Ureter (tissue), 1 donor: ENCODE measurements at regions not wholly inside any gene's neighbourhood (a gene's known extent, or its start where the extent isn't known, plus 50 kb on each side); places are given as distances from the start of the nearest gene placed in this dataset.

ENCODE experiments used
- DNase-seq: peaks from one replicate; pipeline ENCODE4 v3.0.0-alpha.2; 2020; ENCODE audit warnings: low spot score
- donor health status: DM: yes; HTN: yes; CAD: no.

- DNase-seq = no peak
Observed at GRCh38 chr2:7812231-7812995, 869.4 kb upstream of the ID2 start.

DNA sequence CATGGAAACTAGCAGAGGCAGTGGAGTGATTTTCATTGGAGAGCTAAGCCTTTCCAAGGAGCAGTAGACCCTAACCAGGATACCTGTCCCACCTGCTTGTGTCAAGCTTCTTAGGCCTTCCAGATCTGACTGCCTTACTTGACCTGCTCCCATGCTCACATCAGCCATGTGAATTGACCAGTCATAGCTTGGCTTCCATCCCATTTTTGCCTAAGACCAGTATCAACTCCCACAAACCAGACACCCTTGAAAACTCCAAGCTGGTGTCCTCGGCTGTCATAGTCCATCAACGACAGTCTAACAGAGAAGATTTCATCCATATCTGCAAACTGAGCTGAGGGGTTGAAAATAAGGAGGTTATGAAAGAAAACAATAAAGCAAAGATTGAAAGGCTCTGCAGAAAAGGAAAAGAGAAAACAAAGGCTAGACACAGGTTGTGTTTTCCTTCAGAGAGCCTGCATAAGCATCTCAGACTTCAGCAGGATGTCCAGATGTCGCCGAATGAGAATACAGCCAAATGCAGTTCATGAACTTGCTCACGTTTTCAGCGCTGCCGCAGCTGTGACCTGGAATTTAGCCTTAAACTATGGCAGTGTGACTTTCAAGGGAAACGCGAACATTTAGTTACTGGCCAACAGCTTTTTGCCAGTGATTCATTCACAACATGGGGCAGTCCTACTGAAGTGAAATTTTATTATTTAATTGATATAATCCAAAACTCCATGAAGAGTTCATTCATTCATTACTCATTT lies 868.1 kb upstream of the ID2 start:
- no peak for DNase-seq

GRCh38 chr2:7815726-7816125 lies 866.1 kb upstream of the ID2 start:
- no peak for DNase-seq

- DNase-seq = no peak
Observed at GRCh38 chr2:7816233-7816632, 865.6 kb upstream of the ID2 start.

DNA sequence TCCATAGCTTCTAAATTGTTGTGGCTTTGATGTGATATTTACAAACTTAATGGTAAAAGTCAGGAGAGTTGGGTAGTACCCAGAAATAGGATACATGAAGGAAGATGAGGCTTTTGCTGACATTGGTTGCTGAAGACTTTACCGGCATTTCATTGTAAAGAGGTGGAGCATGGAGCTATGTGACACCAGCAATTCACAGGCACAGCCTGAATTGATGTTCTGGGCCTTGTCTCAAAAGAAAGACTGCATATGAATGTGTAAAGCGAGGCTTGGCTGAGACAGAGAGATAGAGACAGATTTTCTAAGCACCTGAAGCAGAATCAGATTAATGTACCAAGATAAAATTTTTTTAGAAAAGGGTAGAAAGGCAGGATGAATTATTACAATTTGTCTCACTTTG lies 864.9 kb upstream of the ID2 start:
- DNase-seq = no peak

- DNase-seq = no peak
Observed at GRCh38 chr2:7819316-7819715, 862.5 kb upstream of the ID2 start.

- no peak for DNase-seq
Observed at GRCh38 chr2:7819850-7820249, 862.0 kb upstream of the ID2 start.

- no peak for DNase-seq
Observed at GRCh38 chr2:7824211-7824610, 857.6 kb upstream of the ID2 start.

DNA sequence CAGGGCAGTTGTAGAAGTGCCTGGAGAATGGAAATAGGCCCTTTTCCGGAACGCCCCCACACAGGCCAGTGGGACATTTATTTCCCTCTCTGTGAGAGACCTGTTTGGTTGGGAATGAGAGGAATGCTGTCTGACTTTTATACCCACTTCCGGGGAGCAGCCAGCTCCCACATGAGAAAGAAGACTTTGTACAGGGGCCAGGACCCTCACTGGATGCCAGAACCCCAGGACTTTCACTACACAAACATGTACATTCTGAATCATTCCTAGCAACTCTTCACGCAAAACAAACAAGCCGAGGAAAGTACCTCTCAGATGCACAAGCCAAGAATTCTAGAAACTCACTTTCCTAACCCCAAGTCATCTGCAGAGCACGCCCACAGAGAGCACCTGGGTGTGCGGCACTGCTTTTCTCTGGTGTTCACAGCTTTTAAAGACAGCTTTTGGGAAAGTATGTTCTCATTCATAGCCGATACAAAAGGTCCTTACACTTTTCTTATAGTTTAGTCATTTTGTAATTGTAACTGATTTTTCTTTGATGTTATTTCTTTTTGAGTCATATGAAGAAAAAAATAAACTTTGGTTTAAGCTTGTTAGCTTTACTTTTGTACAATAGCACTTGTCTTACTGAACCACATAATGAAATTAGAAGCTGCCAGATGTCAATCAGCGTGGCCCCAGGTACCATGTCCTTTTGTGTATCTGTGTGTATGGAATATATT lies 856.1 kb upstream of the ID2 start:
- DNase-seq = no peak

DNA sequence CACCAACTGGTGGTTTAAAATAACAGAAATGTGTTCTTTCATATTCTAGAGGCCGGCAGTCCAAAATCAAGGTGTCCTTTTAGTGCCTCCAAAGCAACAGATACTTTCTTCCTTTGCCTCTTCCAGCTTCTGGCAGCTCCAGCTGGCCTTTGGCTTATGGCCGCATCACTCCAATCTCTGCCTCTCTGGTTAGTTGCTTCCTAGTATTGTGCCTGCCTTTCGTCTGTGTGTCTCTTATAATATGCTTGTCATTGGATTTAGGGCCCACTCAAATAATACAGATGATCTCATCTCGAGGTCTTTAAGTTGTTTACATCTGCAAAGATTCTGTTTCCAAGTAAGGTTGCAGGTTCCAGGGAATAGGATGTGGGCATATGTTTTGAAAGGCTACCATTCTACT lies 855.2 kb upstream of the ID2 start:
- DNase-seq = no peak

GRCh38 chr2:7829241-7829640 lies 852.6 kb upstream of the ID2 start:
- no peak for DNase-seq

DNA sequence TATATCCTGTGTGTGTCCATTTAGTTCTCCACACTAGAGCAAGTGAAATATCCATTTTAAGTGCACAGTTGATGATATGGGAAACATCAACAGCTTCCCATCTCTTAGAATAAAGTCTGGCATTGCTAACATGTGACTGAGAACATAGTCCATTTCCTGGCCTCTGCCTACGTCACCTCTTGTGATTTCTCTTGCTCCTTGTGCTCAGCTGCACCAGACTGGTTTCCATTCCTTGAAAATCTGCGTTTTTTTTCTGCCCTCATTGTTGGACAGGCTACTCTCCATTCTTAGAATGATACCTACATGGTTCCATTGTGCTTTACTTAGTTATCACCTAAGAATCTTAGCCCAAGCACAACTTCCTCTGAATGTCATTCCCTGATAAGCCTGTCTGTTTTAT lies 851.2 kb upstream of the ID2 start:
- no peak for DNase-seq

DNA sequence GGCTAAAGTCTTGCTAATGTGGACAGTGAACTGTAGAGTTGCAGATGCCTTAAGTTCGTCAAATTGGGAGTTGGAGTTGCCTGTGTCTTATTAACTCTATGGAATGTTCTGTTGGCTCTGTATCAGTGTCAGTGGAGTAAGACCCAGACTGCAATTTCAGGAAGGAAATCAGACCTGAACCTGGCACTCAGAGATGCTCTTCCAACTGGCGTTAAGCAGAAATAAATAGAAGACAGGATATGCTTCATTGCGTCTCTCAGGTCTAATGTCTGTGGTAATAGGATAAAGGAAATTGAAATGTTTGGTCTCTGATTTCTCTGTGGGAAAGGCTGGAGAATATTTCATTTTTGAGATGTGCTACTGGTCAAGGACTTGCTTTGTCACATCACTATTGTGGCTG lies 846.7 kb upstream of the ID2 start:
- no peak for DNase-seq

DNA sequence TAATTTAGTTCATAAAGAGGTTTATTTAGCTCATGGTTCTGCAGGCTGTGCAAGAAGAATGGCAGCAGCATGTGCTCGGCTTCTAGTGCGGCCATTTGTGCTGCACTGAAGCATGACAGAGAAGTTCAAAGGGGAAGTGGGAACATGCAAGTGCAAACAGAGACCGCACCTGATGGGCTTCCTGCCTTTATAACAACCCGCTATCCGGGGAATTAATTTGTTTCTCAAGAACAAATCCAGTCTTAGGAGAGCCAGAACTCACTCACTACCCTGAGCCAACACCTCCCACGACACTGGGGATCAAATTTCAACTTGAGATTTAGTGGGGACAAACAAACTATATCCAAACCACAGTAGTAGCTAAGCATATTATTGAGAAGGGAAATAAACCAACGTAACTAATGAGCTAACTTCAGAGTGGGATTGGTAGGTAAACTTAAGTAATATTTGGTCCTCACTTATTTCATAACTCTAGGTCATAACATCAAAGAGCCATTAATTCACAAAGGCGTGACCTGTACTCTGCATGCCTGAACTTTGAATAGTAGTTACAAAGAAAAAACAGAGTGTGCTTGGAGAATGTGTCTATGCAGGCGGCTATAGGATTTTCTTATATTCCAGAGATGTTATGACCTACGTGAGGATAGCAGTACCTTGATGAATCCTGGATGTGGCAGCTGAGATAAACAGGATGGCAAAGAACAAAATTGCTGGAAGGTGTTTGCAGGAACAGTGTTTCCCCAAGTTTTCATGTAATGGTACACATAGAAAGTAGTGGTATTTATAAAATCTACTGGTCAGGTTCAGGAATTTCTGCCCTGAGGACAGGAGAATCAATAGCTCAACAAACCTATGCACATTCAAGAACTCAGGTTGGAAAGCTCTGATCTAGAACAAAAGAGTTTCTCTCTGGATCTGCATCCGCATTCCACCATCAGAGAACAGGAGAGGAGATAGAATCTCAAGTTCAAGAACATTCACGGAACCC lies 845.9 kb upstream of the ID2 start:
- no peak for DNase-seq

DNA sequence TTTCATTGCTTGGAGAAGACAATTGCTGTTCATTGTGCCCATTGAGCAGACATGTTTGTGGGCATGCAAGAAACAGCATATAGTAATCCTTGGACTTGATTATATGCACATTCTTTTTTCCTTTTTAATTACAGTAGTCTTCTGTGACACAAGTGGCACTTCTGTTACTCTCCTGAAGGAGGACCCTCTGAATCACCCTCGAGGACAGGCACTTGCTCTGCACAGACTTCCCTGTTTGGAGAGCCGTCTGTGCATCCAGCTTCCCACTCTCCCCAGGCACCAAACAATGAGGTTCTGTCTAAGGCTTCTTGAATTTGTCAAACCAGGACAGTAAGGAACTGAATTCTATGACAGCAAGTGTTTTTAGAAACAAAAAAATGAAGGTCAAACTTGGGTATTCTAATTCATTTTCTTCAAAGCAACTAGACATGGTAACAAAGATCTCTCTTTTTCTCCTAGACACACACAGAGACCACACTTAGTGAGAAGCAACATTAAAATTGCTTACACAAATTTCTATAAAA lies 844.6 kb upstream of the ID2 start:
- DNase-seq = no peak

DNA sequence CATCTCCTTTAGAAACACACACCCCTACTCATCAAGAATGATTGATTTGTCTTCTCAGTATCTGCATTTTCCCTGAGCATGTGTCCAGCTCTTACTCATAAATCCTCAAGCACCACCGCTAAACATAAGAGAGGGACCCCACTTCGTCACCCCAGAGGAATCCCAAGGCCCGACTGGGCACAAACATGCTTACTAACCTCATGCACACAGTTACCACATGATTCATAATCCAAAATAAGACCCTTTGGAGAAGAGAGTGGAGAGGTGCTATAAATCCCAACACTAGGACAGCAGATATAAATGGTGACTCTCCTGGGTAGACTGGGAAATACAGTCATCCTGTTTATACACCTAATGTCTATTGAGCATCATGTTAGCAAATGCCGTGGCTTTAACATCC lies 843.2 kb upstream of the ID2 start:
- no peak for DNase-seq

DNA sequence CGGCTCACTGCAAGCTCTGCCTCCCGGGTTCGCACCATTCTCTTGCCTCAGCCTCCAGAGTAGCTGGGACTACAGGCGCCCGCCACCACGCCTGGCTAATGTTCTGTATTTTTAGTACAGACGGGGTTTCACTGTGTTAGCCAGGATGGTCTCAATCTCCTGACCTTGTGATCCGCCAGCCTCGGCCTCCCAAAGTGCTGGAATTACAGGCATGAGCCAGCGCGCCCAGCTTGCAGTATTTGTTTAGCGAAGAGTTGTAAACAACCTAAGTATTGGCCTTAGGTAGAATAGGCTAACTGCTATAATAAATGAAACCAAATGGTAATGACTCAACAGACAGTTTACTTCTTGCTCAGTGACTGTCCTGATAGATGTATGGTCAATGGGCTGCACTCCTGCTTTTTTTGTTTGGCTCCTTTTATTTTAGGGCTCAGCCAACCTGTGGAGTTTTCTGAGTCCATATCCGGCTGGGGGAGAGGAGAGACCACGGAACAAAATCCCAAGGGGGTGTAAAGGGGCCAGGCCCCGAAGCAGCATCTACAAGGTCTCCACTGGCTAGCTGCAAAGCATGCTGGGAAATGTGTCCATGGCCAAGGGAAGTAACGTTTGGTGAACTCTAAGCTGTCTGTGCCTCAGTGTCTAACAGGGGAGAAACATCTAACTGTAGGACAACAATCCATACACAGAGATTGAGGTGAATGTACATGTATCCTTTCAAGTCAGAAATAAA lies 841.0 kb upstream of the ID2 start:
- DNase-seq = no peak

GRCh38 chr2:7841751-7842150 lies 840.1 kb upstream of the ID2 start:
- DNase-seq = no peak

DNA sequence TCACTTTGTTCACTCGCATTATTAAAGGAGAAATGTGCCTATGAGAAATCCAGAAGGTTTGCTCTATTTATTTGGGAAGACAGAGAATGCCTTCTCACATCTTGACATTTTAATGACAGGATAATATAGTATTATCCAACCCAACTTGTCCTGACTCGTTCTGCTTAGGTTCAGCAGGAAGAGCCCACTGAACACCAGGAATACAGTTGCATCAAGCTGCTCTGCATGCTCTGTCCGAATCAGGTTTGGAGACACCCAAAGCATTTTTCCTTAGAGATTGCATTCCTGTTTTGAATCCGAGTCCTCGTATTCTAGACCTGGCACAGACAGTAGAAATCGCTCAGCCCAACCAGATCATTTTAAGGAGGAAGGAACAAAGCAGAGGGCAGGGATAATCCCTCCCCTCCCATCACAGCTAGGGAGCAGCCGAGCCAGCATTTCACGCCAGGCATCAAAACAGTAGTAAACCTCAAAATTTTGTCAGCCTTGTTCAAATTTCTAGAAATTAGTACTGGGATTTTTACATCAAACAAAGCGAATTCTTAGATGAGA lies 837.4 kb upstream of the ID2 start:
- no peak for DNase-seq

DNA sequence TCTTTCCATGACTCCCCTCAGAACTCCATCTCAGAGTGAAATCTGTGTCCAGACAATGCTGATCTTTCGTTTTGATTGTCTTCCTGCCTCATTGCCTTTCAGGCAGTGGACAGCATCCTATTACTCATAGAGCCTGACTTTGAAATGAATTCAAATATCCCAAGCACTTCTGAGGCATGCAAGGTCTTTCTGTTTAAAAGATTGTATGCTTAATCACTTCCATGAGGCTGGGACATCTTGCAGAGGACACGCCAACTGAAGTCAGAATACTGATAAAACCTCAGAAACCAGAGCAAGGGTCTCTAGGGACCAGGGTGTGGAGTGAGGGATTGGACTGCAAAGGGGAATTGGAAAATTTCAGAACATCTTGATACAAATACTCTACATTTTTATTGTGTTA lies 836.5 kb upstream of the ID2 start:
- no peak for DNase-seq
